Left renal cortex interstitium (tissue), 4 donors: ENCODE measurements at regions not wholly inside any gene's neighbourhood (a gene's known extent, or its start where the extent isn't known, plus 50 kb on each side); places are given as distances from the start of the nearest gene placed in this dataset.

Source experiments
- DNase-seq, 4 donors: peaks; one replicate each; pipeline ENCODE4 v3.0.0-alpha.2; 2013; ENCODE audit warnings: low read depth in 4 of 4, low spot score in 2 of 4, missing footprints in 1 of 4

DNA sequence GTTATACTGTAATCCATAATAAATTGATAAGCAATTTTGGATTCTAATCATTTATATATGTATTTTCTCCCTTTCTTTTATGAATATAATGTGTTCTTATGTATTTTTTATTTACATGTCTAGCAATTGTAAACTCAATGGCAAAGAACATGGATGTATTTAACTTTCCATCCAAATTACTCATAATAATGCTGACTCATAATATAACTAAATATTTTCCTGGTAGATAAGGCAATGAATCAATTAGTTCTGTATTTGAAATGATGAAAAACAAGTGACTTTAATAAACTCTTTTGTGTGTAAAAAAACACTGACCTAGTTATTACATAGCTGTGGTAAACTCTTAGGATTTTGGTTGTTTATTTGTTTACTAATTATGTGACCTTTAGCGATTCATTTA is 211.2 kb downstream of the DTHD1 start:
- no peak for DNase-seq

DNA sequence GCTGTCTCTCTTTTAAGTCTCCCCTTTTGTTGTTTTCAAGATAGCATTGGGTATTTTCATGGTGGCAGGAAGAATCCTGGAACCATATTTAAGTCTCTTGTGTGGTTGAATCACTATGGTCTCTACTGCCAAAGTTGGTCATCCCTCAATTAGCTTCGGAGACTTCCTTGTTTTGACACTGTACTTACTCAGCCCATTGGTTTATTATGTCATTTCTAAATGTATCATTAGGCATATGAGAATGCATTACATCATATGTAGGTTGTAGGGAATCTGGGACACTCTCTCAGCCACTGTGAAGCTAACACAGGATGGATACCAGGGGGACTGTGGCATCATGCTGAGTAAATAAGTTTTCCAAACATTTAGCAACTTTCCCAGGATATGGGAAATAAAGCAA is 211.8 kb downstream of the DTHD1 start:
- no peak for DNase-seq

DNA sequence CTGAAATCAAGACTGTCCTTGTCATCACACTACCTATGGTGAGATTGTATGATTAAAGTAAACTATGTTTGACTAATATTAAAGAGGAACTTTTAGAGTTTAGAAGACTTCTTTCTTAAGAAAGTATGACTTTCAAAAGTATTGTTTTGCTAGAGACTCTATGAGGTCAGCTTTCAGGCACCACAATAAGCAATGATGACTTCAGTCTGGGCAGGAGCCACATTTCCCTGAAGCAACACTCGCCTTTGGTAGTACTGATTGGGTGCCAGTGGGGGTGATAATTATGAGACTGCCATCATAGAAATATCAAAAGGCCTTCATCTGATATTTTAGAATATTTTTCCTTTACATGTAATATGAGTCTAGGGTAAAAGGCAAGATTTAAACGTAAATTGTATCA is 212.6 kb downstream of the DTHD1 start:
- DNase-seq = no peak

DNA sequence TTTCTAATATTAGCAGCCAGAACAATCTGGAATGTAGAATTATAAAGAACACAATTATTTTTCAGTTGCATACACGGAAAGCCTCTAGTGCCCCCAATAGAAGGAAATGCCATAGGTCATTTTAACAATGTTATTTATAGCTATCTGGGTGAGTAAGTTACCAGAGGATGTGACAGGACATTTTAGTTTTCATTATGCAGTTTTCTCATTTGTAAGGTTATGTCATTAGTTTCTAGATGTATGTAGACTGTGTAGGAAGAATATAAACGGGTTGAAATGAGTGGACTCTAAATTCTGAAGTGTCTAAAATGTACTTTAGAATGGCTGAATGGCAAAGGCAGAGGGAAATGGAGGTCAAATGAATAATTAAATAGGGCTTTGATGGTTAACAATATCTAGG is 213.3 kb downstream of the DTHD1 start:
- no peak for DNase-seq

DNA sequence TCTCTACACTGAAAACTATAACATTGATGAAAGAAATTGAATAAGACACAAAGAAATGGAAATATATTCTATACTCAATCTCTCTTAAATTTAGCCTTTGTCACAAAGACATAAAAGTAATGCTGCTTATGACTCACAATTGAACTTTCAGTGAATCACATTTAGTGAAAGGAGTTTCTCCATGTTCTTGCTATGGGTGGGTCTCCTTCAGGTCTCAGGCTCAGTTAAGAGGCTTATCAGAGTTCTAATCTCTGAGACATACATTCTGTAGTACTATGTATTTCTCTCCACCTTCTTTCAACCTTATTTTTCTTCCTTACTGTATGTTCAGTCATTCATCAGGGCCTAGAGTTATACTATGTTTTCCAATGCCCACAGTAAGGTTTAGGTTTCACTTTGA is 220.9 kb downstream of the DTHD1 start:
- no peak for DNase-seq

DNA sequence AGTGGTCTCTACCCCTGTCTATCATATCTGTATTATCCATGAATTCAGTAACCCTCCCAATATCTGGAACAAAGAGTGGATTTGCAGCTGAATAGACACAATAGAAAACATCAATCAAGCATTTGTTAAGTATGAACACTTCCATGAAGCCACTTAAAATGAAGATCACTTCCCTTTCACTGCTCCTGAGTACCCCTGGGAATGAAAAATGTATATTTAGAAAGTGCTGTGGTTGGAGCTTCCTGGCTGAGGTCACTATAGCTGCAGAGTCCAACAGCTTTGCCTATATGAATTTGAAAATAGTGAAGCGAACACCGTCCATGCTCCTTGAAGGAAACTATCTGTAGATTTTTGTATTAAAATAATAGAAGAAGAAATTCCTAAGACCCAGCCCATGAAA is 227.0 kb downstream of the DTHD1 start:
- no peak for DNase-seq

DNA sequence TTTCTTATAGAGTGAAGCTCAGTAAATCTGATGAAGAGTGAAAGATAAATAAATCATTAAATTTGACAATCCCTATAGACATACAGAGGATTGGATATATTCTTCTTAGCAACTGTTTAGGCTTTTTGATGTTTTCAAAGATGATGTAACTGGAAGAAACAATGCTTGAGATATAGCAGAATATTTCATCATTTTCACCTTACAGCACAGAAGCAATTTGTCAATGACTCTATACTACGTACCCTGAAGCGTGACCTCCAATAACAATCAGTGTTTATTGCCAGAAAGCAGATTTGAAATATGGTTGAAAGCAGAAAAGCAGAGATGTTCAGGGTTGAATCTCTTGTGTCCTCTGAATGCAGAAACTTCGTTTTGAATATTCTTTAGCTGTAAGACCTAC is 228.4 kb downstream of the DTHD1 start:
- DNase-seq = no peak

DNA sequence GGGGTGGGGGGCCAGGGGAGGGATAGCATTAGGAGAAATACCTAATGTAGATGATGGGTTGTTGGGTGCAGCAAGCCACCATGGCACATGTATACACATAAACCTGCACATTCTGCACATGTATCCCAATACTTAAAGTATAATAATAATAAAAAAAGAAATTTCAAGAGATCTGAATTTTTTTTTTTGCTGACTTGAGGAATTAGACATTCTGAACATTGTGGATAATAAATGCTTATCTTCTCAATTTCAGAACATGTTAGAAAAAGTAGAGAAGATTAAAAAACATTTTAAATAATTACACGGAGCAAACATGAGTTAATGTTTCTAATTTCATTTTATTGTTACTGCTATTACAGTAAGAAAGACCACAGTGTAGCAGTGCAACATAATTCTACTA is 230.4 kb downstream of the DTHD1 start:
- no peak for DNase-seq

DNA sequence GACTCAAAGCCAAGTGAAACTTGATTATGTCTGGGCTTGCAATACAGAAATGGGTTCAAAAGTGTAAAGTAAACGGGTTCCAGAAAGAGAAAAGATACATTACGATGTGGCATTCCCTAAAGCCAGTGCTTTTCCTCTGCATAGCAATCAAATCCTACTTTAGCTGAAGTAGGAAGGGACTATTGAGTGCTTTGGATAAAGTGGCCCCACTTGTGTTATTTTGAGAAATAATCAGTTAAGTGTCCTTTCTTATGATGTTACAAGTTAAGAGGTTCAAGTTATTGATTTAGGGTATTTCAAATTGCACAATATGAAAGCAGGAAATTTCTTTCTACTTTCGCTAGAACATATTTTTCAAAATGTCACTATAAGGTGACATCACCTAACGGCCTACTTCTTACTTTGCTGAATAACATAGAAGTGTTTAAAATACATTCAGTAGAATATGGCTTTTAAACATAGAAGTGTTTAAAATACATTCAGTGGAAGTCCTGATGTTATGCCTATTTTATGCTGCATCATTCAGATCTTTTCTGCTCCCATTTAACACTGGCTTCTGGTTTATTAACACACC is 235.2 kb downstream of the DTHD1 start:
- no peak for DNase-seq

DNA sequence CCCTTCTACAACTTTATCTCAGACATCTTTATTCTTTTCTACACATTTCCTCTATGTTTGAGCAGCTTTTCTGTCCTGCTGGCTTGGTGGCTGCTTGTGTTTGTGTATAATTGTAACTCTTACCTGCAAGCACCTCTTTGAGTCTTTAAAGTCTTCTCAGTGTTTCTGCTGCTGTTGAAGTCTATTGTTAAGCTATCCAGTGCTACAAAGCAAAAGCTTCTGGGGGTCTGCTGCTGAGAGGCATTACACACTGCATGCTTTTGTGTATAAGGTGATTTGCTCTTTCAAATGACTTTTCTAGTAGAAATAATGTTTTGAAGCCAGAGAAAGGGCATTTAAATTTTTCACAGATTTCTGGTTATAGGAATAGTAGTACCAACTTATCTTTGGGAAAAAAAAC is 241.8 kb downstream of the DTHD1 start:
- no peak for DNase-seq

DNA sequence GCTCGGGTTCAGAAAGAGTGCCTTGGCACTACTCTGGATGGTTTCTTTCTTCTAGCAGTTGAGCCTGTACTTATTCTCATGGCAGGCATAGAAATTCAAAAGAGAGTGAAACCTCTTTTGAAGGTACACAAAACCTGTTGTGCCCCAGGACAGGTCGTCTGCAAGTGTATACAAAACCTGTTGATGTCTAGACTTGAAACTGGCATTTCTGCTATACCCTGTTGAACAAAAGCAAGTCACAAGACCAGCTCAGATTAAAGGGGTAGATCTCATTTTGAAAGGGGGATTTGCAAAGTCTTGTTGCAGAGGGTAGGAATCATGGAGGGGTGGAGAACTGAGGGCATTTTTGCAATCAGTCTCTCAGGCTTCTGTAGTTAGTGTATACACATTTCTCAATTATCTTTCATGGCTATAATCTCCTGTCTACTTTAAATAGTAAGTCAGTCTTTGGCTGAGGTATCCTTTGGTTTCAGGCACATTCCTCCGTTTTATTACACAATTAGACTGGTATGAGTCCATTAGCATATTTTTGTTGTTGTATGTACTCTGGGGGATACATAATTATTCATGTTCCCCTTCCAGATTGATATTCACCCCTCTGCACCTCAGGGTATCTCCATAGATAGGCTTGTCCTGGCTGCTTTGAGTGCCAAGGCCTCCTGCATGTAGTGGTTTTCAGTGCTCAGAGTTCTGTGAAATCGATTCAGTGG is 251.4 kb downstream of the DTHD1 start:
- no peak for DNase-seq

DNA sequence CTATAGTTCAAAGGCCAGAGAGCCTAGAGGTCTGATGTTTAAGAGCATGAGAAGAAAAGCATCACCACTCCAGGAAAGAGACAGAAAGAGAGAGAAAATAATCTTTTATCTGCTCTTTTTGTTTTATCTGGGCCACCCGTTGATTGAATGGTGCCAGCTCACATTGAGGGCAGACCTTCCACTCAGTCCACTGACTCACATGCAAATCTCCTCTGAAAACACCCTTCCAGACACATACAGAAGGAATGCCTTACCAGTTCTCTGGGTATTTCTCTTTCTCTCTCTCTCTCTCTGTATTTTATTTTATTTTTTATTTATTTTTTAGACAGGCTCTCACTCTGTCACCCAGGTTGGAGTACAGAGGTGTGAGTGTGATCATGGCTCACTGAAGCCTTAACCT is 252.5 kb downstream of the DTHD1 start:
- no peak for DNase-seq

DNA sequence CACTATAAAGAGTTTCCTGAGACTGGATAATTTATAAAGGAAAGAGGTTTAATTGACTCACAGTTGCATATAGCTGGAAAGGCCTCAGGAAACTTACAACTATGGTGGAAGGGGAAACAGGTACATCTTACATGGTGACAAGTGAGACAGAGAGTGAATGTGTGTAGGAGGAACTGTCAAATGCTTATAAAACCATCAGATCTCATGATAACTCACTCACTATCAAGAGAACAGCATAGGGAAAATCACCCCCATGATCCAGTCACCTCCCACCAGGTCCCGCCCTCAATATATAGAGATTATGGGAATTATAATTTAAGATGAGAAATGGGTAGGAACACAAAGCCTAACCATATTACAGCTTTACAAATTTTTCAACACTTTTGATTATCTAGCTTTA is 266.0 kb downstream of the DTHD1 start:
- DNase-seq = no peak

DNA sequence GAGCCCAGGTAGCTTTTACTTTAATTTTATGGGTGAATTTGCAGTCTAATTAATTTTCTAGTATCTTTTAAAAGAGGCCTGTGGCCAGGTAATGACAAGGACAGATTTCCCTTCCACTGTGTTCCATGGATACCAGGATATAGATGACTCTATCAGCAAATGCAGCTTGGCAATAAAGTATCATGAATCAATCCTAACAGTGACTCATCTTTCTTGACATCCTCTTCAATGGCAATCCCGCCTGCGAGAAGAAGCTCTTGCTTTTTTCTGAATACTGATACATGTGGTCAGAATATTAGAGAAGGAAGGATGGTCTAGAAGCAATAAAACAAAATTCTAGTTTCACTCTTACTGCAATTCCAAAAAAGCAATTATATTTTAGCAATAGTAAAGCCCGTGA is 267.8 kb downstream of the DTHD1 start:
- no peak for DNase-seq

DNA sequence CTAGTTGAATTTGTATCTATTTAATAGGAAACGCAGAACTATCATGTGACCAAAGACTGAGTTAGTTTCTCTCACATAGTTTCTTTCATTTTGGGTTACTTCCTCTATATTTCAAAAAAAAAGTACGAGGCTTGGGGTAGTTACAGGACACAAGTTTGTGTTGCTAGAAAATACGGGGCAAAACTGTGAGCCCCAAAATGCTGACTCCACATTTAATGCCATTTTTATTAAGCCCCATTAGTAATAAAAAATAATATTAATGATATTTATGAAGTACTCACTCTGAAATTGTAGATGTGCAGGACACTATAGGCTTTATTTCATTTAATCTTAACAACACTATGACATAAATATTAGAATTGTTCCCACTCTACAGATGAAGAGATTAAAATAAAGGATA is 268.6 kb downstream of the DTHD1 start:
- no peak for DNase-seq

DNA sequence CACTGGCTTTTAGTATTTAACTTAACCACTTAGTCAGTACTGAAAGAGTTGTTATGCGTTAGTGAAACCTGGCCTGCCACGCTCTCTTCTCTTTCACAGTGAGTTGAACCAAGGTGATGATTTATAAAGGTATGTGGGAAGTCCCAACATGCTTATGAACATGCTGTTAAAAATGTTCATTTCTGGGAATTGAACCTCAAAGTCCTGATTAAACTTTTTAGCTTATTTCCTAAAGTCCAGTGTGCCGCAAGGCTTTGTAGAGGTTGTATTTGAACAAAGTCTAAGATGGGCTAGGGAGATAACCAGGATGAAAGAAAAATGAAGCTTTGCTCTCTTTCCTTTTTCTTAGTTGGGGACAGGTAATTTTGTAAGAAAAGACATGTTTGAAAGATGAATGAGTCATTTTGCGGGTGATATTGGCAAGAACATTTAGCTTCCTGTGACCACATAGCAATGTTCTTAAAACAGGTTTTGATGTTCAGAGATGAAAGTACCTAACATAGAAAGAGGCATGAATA is 270.3 kb downstream of the DTHD1 start:
- no peak for DNase-seq

DNA sequence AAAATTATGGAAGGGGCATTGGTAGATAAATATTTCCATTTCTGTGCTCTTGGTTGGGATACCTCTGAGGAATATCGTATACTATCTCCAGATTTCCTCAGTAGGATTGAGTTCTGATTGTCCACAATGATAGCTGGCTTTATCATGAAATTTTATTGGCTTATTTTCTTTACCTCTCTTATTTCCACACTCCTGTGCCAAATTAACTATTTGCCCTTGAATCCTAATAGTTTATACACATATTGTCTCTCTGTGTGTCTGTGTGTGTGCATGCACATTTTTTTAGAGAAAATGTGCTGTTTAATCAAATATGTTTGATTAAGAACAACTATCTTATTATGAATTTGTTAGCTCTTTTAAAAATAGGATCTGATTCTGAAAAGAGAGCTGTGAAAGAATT is 271.6 kb downstream of the DTHD1 start:
- DNase-seq = no peak

DNA sequence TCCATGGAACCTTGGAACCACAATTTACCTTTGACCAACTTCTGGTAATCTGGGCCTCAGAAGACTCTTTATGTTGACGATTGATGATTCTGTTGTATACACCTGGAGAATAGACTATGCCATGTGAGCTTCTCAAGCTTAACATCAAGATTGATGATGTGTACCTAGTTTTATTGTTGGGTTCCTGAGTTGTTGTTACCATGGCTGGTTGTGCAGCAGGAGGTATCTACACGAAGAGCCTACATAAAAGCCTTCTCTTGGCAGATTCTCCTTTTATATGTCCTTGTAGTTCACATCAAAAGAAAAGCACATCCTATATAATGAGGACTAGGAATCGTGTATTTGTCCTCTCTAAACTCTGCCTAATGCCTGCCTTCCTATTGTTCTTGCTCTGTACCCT is 272.0 kb downstream of the DTHD1 start:
- DNase-seq = no peak

DNA sequence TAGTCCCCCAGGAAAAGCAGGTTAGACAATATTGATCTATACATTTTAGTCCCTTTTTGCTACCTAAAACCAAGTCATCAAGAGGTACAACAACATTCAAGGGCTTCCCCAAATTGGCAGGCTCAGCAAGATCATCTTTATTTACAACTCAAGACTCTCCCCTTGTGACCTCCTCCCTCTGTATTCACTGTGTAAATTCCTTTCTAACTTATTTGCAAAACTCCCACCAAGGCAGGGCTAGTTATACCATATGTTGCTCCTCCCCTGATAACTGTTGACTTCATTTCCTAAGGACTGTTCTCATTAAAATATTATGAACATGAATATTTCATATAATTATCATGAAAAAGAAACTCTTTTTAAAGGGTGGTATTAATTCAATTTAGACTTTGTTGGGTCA is 275.6 kb downstream of the DTHD1 start:
- DNase-seq = no peak

DNA sequence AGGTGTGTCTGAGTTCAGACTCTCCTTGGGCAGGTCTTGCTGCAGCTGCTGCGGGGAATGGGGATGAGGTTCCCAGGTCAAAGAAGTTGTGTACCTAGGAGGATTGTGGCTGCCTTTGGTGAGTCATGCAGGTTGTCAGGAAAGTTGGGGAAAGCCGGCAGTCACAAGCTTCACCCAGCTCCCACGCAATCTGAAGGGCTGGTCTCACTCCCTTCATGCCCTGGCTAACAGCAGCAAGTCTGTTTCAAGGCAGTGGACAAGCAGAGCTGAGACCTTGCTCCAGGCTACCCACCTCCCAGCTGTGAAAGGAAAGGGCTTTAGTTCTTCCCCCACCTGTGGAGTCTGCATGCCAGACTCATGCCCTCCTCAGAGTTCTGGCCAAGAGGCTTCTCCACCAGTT is 287.2 kb downstream of the DTHD1 start:
- DNase-seq = no peak

DNA sequence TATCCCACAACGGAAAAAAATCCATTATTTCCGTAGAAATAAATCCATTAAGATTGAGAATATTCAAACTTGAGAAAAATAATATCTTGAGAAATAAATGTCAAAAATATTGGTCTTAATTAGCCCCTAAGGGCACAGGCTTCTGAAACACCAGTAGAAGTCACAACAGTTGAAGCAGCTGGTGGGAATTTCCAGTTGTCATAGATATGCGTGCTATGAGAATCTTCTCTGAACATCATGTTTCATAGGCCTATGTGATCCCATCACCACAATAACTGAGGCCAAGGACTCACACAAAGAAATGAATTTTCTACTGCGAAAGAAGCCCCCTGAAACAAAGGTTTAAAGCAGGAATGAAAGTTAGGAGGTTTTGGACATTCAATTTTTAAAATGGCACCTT is 292.0 kb downstream of the DTHD1 start:
- no peak for DNase-seq

DNA sequence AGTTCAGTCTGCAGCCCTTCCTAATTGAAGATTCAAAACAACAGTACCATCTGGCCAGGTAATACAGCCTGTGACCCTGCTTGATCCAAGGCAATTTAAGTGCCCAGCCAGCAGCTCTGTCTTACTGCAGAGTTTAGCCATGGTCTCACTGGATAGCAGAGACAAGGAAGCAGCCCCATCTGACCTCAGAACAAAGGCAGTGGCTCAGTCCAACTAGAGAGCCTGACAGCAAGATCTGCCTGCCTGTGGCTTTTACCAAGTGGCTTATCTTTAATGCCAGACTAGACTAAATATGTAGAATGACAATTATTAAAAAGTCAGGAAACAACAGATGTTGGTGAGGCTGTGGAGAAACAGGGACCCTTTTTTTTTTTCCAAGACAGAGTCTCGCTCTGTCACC is 293.4 kb downstream of the DTHD1 start:
- no peak for DNase-seq

DNA sequence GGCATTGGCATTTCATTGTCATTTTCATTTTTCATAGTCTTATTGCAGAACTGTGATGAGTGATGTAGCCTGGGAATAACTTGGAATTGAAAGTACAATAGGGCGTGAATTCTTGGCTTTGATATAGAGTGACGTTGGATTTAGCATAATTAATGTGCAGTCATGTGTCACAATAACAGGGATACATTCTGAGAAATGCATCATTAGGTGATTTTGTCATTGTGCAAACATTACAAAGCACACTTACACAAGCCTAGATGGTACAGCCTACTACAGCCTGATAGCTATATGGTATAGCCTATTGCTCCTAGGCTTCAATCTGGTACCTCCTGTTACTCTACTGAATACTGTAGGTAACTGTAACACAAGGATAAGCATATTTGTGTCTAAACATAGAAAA is 300.8 kb downstream of the DTHD1 start:
- no peak for DNase-seq
